HG03460 (cell line): ENCODE measurements at regions not wholly inside any gene's neighbourhood (a gene's known extent, or its start where the extent isn't known, plus 50 kb on each side); places are given as distances from the start of the nearest gene placed in this dataset.
"Not testable (repeated sequence)": the region's sequence is repeated elsewhere in the genome, so short reads cannot be mapped to it uniquely, and the experiment has no call there.

ENCODE experiments used
- ATAC-seq: cut with Tn5 transposase; IDR thresholded peaks from one replicate; pipeline ENCODE4 v1.9.1; 2021; ENCODE audit not compliant: unreplicated experiment

GRCh38 chr21:33121715-33122475 lies 52.0 kb downstream of the OLIG1 start:
- ATAC-seq, result no peak

GRCh38 chr21:33122507-33122906 lies 52.6 kb downstream of the OLIG1 start:
- ATAC-seq, result no peak

- no peak for ATAC-seq
These were observed 53.6 kb downstream of the OLIG1 start for GRCh38 chr21:33123374-33124123.

- no peak for ATAC-seq
These were observed 54.9 kb downstream of the OLIG1 start for GRCh38 chr21:33124889-33125288.

- no peak for ATAC-seq
These were observed 55.9 kb downstream of the OLIG1 start for GRCh38 chr21:33125680-33126375.

- no peak for ATAC-seq
These were observed 56.6 kb downstream of the OLIG1 start for GRCh38 chr21:33126569-33126968.

GRCh38 chr21:33127154-33127867 lies 57.4 kb downstream of the OLIG1 start:
- peak; percentile 59 for ATAC-seq

GRCh38 chr21:33127868-33128242 lies 57.9 kb downstream of the OLIG1 start:
- ATAC-seq, result no peak

- no peak for ATAC-seq
These were observed 58.6 kb downstream of the OLIG1 start for GRCh38 chr21:33128538-33128937.

GRCh38 chr21:33132054-33132453 lies 62.1 kb downstream of the OLIG1 start:
- no peak for ATAC-seq

- no peak for ATAC-seq
These were observed 64.0 kb downstream of the OLIG1 start for GRCh38 chr21:33133892-33134291.

- ATAC-seq, result no peak
These were observed 66.0 kb downstream of the OLIG1 start for GRCh38 chr21:33135925-33136324.

GRCh38 chr21:33136847-33137502 lies 67.0 kb downstream of the OLIG1 start:
- no peak for ATAC-seq

- no peak for ATAC-seq
These were observed 69.1 kb downstream of the OLIG1 start for GRCh38 chr21:33139084-33139483.

GRCh38 chr21:33140288-33140687 lies 70.3 kb downstream of the OLIG1 start:
- ATAC-seq, result no peak

- ATAC-seq, result no peak
These were observed 76.5 kb downstream of the OLIG1 start for GRCh38 chr21:33146467-33146866.

- no peak for ATAC-seq
These were observed 79.2 kb downstream of the OLIG1 start for GRCh38 chr21:33149181-33149580.

- not testable (repeated sequence) for ATAC-seq
These were observed 78.8 kb upstream of the IFNAR2 start for GRCh38 chr21:33150968-33151367.

GRCh38 chr21:33151941-33152731 lies 77.6 kb upstream of the IFNAR2 start:
- ATAC-seq, result no peak

GRCh38 chr21:33152732-33153130 lies 77.0 kb upstream of the IFNAR2 start:
- no peak for ATAC-seq
